CD4-positive, alpha-beta T cell treated with Interleukin-12 subunit alpha and Interleukin-12 subunit beta, for 1 hour (primary cell): ENCODE measurements at regions not wholly inside any gene's neighbourhood (a gene's known extent, or its start where the extent isn't known, plus 50 kb on each side); places are given as distances from the start of the nearest gene placed in this dataset.
"Not testable (repeated sequence)": the region's sequence is repeated elsewhere in the genome, so short reads cannot be mapped to it uniquely, and the experiment has no call there.

Experiments
- DNase-seq: peaks from one replicate; pipeline ENCODE4 v3.0.0-alpha.2; 2020

GRCh38 chr2:208687720-208688119 is 281.1 kb downstream of the PTH2R start:
- DNase-seq, result not testable (repeated sequence)

DNA sequence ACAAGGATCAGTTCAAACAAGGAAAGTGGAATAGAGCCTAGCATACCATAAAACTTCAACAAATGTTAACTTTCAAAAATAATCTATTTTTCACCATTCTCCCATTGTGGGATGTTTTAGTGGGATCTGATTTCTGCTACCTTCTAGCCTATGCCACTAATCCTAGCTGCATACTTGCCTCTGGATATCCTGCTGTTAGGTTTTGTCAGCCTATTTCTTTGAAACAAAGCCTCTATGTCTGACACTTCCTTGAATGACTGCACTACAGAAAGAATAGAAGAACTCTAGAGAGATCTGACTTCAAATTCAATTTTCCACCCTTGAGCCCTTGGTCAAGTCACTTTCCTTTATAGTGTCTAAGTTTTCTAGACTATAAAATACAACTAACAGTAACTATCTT is 291.5 kb downstream of the PTH2R start:
- no peak for DNase-seq

GRCh38 chr2:208708486-208708885 is 301.9 kb downstream of the PTH2R start:
- DNase-seq, result no peak

DNA sequence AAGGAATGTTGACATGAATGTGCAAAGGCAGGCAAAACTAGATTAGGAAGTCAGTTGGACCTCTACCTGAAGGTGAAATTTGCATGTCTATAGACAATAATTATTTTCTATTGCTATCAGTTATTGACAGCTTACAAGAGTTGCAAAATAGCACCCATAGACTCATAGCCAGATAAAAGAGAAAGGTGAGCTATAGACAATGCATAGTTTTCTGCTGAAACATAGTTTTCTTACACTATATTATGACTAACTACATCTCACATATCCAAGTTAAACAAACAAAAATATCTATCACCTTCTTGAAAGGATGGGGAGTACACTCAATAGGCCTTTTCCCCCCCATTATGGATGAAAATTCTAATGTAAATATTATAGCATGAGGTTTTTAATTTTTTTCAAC is 305.0 kb downstream of the PTH2R start:
- no peak for DNase-seq

GRCh38 chr2:208713066-208713745 is 306.6 kb downstream of the PTH2R start:
- DNase-seq, result no peak

- no peak for DNase-seq
Observed at GRCh38 chr2:208718828-208719227, 312.2 kb downstream of the PTH2R start.

- no peak for DNase-seq
Observed at GRCh38 chr2:208722731-208723130, 316.1 kb downstream of the PTH2R start.

DNA sequence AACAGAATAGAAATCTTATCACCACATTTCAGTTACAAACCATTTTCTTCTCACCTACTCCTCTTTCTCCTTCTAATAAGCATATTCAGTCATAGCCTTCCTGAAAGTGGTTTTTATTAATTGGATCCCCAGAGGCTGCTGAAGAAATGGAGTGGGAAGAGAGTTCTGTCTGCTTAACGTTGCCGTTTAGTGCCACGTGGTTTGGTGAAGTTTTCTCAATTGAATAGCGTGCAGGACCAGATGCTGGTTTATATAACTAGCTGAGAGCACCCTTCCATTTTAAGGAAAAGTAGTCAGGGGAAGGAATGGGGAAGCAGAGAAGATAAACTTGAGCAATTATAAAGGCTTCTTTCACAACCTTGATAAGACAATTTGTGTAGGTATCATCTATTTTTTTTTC is 318.7 kb downstream of the PTH2R start:
- no peak for DNase-seq

DNA sequence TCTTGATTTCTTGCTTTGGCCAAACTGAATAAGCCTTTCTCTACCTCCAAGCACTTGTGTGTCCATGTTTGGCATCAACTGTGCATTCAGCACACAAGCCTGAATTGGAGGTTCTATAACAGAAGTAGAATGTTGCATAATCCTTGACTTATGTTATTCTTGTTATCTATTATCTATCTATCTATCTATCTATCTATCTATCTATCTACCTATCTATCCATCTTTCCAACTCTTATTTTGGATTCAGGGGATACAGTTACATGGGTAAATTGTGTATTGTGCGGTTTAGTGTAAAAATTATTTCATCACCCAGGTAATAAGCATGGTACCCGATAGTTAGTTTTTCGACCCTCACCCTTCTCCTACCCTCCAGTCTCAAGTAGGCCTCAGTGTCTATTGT is 319.6 kb downstream of the PTH2R start:
- no peak for DNase-seq

DNA sequence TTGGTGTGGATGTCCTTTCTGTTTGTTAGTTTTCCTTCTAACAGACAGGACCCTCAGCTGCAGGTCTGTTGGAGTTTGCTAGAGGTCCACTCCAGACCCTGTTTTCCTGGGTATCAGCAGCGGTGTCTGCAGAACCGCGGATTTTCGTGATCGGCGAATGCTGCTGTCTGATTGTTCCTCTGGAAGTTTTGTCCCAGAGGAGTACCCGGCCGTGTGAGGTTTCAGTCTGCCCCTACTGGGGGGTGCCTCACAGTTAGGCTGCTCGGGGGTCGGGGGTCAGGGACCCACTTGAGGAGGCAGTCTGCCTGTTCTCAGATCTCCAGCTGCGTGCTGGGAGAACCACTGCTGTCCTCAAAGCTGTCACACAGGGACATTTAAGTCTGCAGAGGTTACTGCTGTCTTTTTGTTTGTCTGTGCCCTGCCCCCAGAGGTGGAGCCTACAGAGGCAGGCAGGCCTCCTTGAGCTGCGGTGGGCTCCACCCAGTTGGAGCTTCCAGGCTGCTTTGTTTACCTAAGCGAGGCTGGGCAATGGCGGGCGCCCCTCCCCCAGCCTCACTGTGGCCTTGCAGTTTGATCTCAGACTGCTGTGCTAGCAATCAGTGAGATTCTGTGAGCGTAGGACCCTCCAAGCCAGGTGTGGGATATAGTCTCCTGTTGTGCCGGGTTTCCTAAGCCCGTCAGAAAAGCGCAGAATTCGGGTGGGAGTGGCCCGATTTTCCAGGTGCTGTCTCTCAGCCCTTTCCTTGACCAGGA is 345.2 kb downstream of the PTH2R start:
- not testable (repeated sequence) for DNase-seq

DNA sequence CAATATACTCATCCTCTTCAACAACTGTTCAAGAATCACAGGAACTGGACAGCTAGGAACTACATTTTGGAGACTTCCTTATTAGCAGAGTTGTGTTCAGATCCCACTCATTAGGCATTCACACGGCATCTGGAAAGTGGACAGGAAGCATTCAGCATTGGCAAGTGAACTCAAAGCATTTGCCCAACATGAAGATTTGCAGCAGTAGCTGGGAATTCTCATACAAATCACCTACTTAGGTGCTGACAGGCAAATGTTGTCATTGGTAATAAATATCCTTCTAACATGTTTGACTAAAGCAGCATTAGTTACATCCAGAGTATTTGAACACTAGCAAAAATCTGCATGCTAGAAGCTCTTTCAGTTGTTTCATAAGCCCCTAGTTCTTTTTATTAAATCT is 350.8 kb downstream of the PTH2R start:
- DNase-seq, result no peak

DNA sequence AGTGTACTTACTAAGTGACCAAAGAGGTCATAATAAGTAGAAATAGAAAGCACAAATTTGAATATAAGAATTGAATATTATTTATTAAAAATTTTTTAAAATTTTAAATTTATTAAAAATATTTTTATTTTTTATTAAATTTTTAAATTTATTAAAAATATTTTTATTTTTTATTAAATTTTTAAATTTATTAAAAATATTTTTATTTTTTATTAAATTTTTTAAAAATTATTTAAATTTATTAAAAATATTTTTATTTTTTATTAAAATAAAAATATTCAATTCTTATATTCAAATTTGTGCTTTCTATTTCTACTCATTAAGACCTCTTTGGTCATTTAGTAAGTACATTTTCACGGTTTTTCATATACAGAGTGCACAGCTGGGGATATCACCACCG is 366.5 kb downstream of the PTH2R start:
- not testable (repeated sequence) for DNase-seq

DNA sequence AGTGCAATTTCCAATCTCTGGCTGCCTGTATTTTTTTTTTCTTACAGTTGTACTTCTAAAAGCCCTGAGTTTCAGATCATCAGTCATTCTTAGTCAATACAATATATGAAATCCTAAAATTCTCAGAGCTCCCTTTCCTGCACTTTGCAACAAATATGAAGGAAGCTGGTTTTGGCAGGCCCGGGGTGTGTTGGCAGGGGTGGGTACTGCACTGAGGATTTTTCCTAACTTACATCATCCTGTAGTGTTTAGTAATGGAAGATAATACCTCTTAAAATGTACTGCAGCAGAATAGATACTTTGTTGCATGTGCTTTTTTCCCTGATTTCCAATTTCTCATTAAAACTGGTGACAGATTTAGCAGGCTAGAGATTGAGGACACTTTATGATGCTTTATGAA is 374.6 kb downstream of the PTH2R start:
- DNase-seq, result no peak

DNA sequence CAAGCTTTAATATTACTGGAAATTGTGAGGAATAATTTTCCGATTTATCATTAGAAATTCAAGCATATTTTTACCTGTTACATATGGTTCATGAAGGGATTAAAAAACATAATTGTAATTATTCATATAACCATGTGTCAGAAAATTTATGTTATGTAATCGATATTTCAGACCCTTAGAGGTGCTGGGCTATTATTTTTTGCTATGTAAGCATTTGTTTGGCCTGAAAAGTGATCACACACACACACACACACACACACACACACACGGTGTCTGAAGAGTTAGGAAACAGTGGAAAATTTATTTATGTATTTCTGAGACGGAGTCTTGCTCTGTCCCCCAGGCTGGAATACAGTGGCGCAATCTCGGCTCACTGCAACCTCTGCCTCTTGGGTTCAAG is 375.5 kb downstream of the PTH2R start:
- no peak for DNase-seq

DNA sequence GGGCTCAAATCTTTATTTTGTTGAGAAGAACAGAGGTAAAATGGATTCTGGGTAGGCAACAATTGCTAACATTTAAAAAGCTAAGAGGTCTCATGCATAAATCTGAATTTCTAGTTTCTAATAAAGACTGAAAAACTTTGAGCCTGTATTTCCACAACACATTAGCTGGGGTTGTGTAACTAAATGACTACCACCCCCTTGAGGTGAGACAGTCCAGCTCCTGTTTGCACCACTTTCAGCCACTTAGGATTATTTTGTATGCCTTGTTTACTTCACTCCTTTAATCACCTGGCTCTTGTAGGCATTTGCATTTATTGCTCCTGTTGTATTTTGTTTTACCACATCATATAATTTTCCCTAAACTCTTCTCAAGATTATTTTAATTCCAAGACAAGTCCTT is 376.6 kb downstream of the PTH2R start:
- no peak for DNase-seq

DNA sequence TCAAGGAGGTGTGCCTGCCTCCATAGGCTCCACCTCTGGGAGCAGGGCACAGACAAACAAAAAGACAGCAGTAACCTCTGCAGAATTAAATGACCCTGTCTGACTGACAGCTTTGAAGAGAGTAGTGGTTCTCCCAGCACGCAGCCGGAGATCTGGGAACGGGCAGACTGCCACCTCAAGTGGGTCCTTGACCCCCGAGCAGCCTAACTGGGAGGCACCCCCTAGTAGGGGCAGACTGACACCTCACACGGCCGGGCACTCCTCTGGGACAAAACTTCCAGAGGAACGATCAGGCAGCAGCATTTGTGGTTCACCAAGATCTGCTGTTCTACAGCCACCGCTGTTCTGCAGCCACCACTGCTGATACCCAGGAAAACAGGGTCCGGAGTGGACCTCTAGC is 378.2 kb downstream of the PTH2R start:
- DNase-seq, result not testable (repeated sequence)

DNA sequence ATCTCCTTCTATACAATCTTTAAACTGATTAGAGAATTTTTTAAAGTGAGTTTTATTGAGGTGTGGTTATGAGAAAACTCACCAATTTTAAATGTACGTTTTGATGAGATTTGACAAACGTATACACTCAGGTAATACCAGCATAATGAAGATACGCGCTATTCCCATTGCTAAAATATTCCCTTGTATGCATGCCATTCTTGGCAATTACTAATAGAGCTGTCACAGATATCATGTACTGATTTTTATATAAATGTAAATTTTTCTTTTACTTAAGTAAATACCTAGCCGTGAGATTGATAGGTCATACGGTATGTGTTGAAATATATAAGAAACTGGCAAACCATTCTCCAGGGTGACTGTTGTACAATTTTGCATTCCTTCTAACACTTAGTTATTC is 384.7 kb downstream of the PTH2R start:
- no peak for DNase-seq

GRCh38 chr2:208792766-208793165 is 386.2 kb downstream of the PTH2R start:
- DNase-seq, result no peak

GRCh38 chr2:208793434-208793833 is 386.8 kb downstream of the PTH2R start:
- DNase-seq, result no peak

GRCh38 chr2:208794288-208794975 is 387.8 kb downstream of the PTH2R start:
- no peak for DNase-seq

GRCh38 chr2:208798698-208799097 is 392.1 kb downstream of the PTH2R start:
- no peak for DNase-seq

GRCh38 chr2:208799397-208799796 is 392.8 kb downstream of the PTH2R start:
- no peak for DNase-seq

DNA sequence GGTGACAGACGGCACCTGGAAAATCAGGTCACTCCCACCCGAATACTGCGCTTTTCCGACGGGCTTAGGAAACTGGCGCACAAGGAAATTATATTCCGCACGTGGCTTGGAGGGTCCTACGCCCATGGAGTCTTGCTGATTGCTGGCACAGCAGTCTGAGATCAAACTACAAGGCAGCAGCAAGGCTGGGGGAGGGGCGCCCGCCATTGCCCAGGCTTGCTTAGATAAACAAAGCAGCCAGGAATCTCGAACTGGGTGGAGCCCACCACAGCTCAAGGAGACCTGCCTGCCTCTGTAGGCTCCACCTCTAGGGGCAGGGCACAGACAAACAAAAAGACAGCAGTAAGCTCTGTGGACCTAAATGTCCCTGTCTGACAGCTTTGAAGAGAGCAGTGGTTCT is 394.3 kb downstream of the PTH2R start:
- not testable (repeated sequence) for DNase-seq

GRCh38 chr2:208807756-208808155 is 401.2 kb downstream of the PTH2R start:
- no peak for DNase-seq
